ENCODE measurements at regions not wholly inside any gene's neighbourhood (a gene's known extent, or its start where the extent isn't known, plus 50 kb on each side); places are given as distances from the start of the nearest gene placed in this dataset.

GRCh38 chr9:38138276-38138675 is 69.2 kb upstream of the SHB start:
- Histone ChIP-seq H2AFZ (no peak overlapping the region), H3K27ac (no peak overlapping the region), H3K9me3 (ENCODE audit: insufficient read depth, low read depth) (no peaks in the 10 kb centered on the region), H4K20me1 (ENCODE audit: insufficient read depth) (no peaks in the 10 kb centered on the region), H3K36me3 (ENCODE audit: low read depth) (no peaks in the 10 kb centered on the region), H3K4me3 (no peak overlapping the region), H3K4me2 (no peak overlapping the region), H3K79me2 (ENCODE audit: low read depth) (no peaks in the 10 kb centered on the region), H3F3A (ENCODE audit: insufficient read depth, low read depth) (no peaks in the 10 kb centered on the region), H3K27me3 (ENCODE audit: insufficient read depth, low read depth) (0 out of 2 replicates have a peak, but pooled peaks cover 2% of the 10 kb centered on the region), H3K9me2 (ENCODE audit: insufficient read depth) (no peaks in the 10 kb centered on the region), H3K4me1 (replicated peaks; ENCODE audit: insufficient read depth) (no peaks in the 10 kb centered on the region; the same call in 1 of the 2 replicates)
- intact Hi-C loops (cut with micrococcal nuclease; ENCODE audit: unreplicated experiment), result no loop called here
- no TSS peak for BruUV-seq (replicated peaks)
- TF ChIP-seq CTCF (conservative IDR thresholded peaks at IDR 0.05), result no peak
- POLR2A ChIA-PET (ENCODE audit: unreplicated experiment), result interaction anchor here (0.6 kb wide), 1 partner anchor 11 kb away, joined by 4 read pairs; no protein-coding TSS in a partner anchor
- DNase-seq, result no peak
- CTCF ChIA-PET, result no interaction called here

- no peaks in the 10 kb centered on the region for H3K36me3 ChIP-seq (ENCODE audit: low read depth)
Measured at GRCh38 chr9:38137342-38137741, 68.3 kb upstream of the SHB start.

GRCh38 chr9:38136386-38136785 is 67.4 kb upstream of the SHB start:
- Histone ChIP-seq H3K27ac (no peak overlapping the region), H3F3A (ENCODE audit: insufficient read depth, low read depth) (no peaks in the 10 kb centered on the region), H3K4me1 (replicated peaks; ENCODE audit: insufficient read depth) (no peaks in the 10 kb centered on the region; the same call in 1 of the 2 replicates), H3K9me3 (ENCODE audit: insufficient read depth, low read depth) (no peaks in the 10 kb centered on the region), H2AFZ (no peak overlapping the region), H3K4me3 (no peak overlapping the region), H3K79me2 (ENCODE audit: low read depth) (no peaks in the 10 kb centered on the region), H4K20me1 (ENCODE audit: insufficient read depth) (no peaks in the 10 kb centered on the region), H3K27me3 (ENCODE audit: insufficient read depth, low read depth) (0 out of 2 replicates have a peak, but pooled peaks cover 2% of the 10 kb centered on the region), H3K36me3 (ENCODE audit: low read depth) (no peaks in the 10 kb centered on the region), H3K4me2 (no peak overlapping the region), H3K9me2 (ENCODE audit: insufficient read depth) (no peaks in the 10 kb centered on the region)
- no TSS peak for BruUV-seq (replicated peaks)
- no peak for DNase-seq
- intact Hi-C loops (cut with micrococcal nuclease; ENCODE audit: unreplicated experiment), result no loop called here
- CTCF ChIA-PET, result no interaction called here
- POLR2A ChIA-PET (ENCODE audit: unreplicated experiment), result no interaction called here
- TF ChIP-seq CTCF (conservative IDR thresholded peaks at IDR 0.05) (no peak), EZH2 (IDR thresholded peaks at IDR 0.05; ENCODE audit: low read depth) (no peak)

More at GRCh38 chr9:38137342-38137741, 68.3 kb upstream of the SHB start:
- H3K9me3 ChIP-seq (ENCODE audit: insufficient read depth, low read depth), result no peaks in the 10 kb centered on the region
- no peak for TF ChIP-seq EZH2 (IDR thresholded peaks at IDR 0.05; ENCODE audit: low read depth)
- TF ChIP-seq CTCF (conservative IDR thresholded peaks at IDR 0.05), result no peak
- intact Hi-C loops (cut with micrococcal nuclease; ENCODE audit: unreplicated experiment), result no loop called here
- H3K27ac ChIP-seq, result no peak overlapping the region
- no peaks in the 10 kb centered on the region; the same call in 1 of the 2 replicates for H3K4me1 ChIP-seq (replicated peaks; ENCODE audit: insufficient read depth)
- POLR2A ChIA-PET (ENCODE audit: unreplicated experiment), result no interaction called here
- no peaks in the 10 kb centered on the region for H3F3A ChIP-seq (ENCODE audit: insufficient read depth, low read depth)
- no peaks in the 10 kb centered on the region for H4K20me1 ChIP-seq (ENCODE audit: insufficient read depth)
- no TSS peak for BruUV-seq (replicated peaks)
- H3K79me2 ChIP-seq (ENCODE audit: low read depth), result no peaks in the 10 kb centered on the region
- no peak overlapping the region for H3K4me3 ChIP-seq
- H3K9me2 ChIP-seq (ENCODE audit: insufficient read depth), result no peaks in the 10 kb centered on the region
- CTCF ChIA-PET, result no interaction called here
- no peak overlapping the region for H3K4me2 ChIP-seq
- no peak overlapping the region for H2AFZ ChIP-seq
- H3K27me3 ChIP-seq (ENCODE audit: insufficient read depth, low read depth), result 0 out of 2 replicates have a peak, but pooled peaks cover 2% of the 10 kb centered on the region
- DNase-seq, result no peak
